ENCODE measurements at regions not wholly inside any gene's neighbourhood (a gene's known extent, or its start where the extent isn't known, plus 50 kb on each side); places are given as distances from the start of the nearest gene placed in this dataset.

GRCh38 chr21:14827468-14827867 is 237.3 kb downstream of the NRIP1 start:
- H3K27me3 ChIP-seq (ENCODE audit: insufficient read depth, low read length): no peaks in the 10 kb centered on the region
- H2AFZ ChIP-seq (ENCODE audit: low read length): no peak overlapping the region
- no peak overlapping the region for H3K27ac ChIP-seq (ENCODE audit: low read depth, low read length)
- H3K4me3 ChIP-seq (ENCODE audit: insufficient read depth, low read length): no peak overlapping the region
- DNase-seq (ENCODE audit: insufficient read length, low spot score, missing footprints): no peak
- H3K36me3 ChIP-seq (ENCODE audit: insufficient read depth, low read length): no peaks in the 10 kb centered on the region
- H3K9me3 ChIP-seq (ENCODE audit: low read depth, low read length): no peaks in the 10 kb centered on the region
- H3K79me2 ChIP-seq (ENCODE audit: insufficient read depth, low read length): no peaks in the 10 kb centered on the region
- H3K4me1 ChIP-seq (ENCODE audit: insufficient read depth, low read length): no peaks in the 10 kb centered on the region
- no peak for TF ChIP-seq CTCF (IDR thresholded peaks at IDR 0.05; ENCODE audit: extremely low read depth, low read depth, low read length)
- H3K4me2 ChIP-seq (ENCODE audit: insufficient read depth, low read length): no peak overlapping the region
- H4K20me1 ChIP-seq (ENCODE audit: insufficient read depth, low read length): no peaks in the 10 kb centered on the region

GRCh38 chr21:14826630-14827029 is 238.2 kb downstream of the NRIP1 start:
- no peak overlapping the region for H3K4me3 ChIP-seq (ENCODE audit: insufficient read depth, low read length)
- no peaks in the 10 kb centered on the region for H3K79me2 ChIP-seq (ENCODE audit: insufficient read depth, low read length)
- no peaks in the 10 kb centered on the region for H3K4me1 ChIP-seq (ENCODE audit: insufficient read depth, low read length)
- H3K4me2 ChIP-seq (ENCODE audit: insufficient read depth, low read length): no peak overlapping the region
- TF ChIP-seq CTCF (IDR thresholded peaks at IDR 0.05; ENCODE audit: extremely low read depth, low read depth, low read length): no peak
- H3K27me3 ChIP-seq (ENCODE audit: insufficient read depth, low read length): no peaks in the 10 kb centered on the region
- H2AFZ ChIP-seq (ENCODE audit: low read length): no peak overlapping the region
- H3K27ac ChIP-seq (ENCODE audit: low read depth, low read length): no peak overlapping the region
- no peak for DNase-seq (ENCODE audit: insufficient read length, low spot score, missing footprints)
- H4K20me1 ChIP-seq (ENCODE audit: insufficient read depth, low read length): no peaks in the 10 kb centered on the region
- H3K9me3 ChIP-seq (ENCODE audit: low read depth, low read length): no peaks in the 10 kb centered on the region
- no peaks in the 10 kb centered on the region for H3K36me3 ChIP-seq (ENCODE audit: insufficient read depth, low read length)

- TF ChIP-seq CTCF (IDR thresholded peaks at IDR 0.05; ENCODE audit: extremely low read depth, low read depth, low read length): no peak
- DNase-seq (ENCODE audit: insufficient read length, low spot score, missing footprints): no peak
These were observed 239.3 kb downstream of the NRIP1 start for GRCh38 chr21:14825514-14825974.

GRCh38 chr21:14824126-14824525 is 240.7 kb downstream of the NRIP1 start:
- no peak for DNase-seq (ENCODE audit: insufficient read length, low spot score, missing footprints)
- TF ChIP-seq CTCF (IDR thresholded peaks at IDR 0.05; ENCODE audit: extremely low read depth, low read depth, low read length): no peak
- Histone ChIP-seq H3K27ac (ENCODE audit: low read depth, low read length) (no peak overlapping the region), H2AFZ (ENCODE audit: low read length) (no peak overlapping the region), H3K4me3 (ENCODE audit: insufficient read depth, low read length) (no peak overlapping the region), H3K4me2 (ENCODE audit: insufficient read depth, low read length) (no peak overlapping the region), H3K9me3 (ENCODE audit: low read depth, low read length) (no peaks in the 10 kb centered on the region), H3K4me1 (ENCODE audit: insufficient read depth, low read length) (no peaks in the 10 kb centered on the region), H4K20me1 (ENCODE audit: insufficient read depth, low read length) (no peaks in the 10 kb centered on the region), H3K36me3 (ENCODE audit: insufficient read depth, low read length) (no peaks in the 10 kb centered on the region), H3K79me2 (ENCODE audit: insufficient read depth, low read length) (no peaks in the 10 kb centered on the region), H3K27me3 (ENCODE audit: insufficient read depth, low read length) (no peaks in the 10 kb centered on the region)

More at GRCh38 chr21:14825514-14825974, 239.3 kb downstream of the NRIP1 start:
- no peak overlapping the region for H3K4me2 ChIP-seq (ENCODE audit: insufficient read depth, low read length)
- no peaks in the 10 kb centered on the region for H3K36me3 ChIP-seq (ENCODE audit: insufficient read depth, low read length)
- no peak overlapping the region for H3K4me3 ChIP-seq (ENCODE audit: insufficient read depth, low read length)
- no peaks in the 10 kb centered on the region for H4K20me1 ChIP-seq (ENCODE audit: insufficient read depth, low read length)
- H3K27me3 ChIP-seq (ENCODE audit: insufficient read depth, low read length): no peaks in the 10 kb centered on the region
- no peaks in the 10 kb centered on the region for H3K4me1 ChIP-seq (ENCODE audit: insufficient read depth, low read length)
- H3K9me3 ChIP-seq (ENCODE audit: low read depth, low read length): no peaks in the 10 kb centered on the region
- H2AFZ ChIP-seq (ENCODE audit: low read length): no peak overlapping the region
- H3K27ac ChIP-seq (ENCODE audit: low read depth, low read length): no peak overlapping the region
- H3K79me2 ChIP-seq (ENCODE audit: insufficient read depth, low read length): no peaks in the 10 kb centered on the region
